Karpas-422 (cell line): ENCODE measurements at regions not wholly inside any gene's neighbourhood (a gene's known extent, or its start where the extent isn't known, plus 50 kb on each side); places are given as distances from the start of the nearest gene placed in this dataset.

Experiments used
- DNase-seq: peaks from one replicate; pipeline ENCODE4 v3.0.0-alpha.2; 2015
- H2AFZ ChIP-seq: fragments of 200-600 bp; sonication (generic); 2 replicates; pipeline ENCODE4 v1.6.1; 2014; ENCODE audit warnings: antibody characterized with exemption, low read length, mixed read lengths
- H3K27ac ChIP-seq: fragments of 200-600 bp; sonication (generic); 2 replicates; pipeline ENCODE4 v1.5.1; 2014; ENCODE audit warnings: mild to moderate bottlenecking, low read length, moderate library complexity
- H3K27me3 ChIP-seq: fragments of 200-600 bp; sonication (generic); 2 replicates; pipeline ENCODE4 v1.6.1; 2014; ENCODE audit warnings: low read length, mixed read lengths
- H3K36me3 ChIP-seq: fragments of 200-600 bp; sonication (generic); 2 replicates; pipeline ENCODE4 v1.6.1; 2014; ENCODE audit warnings: low read length, mixed read lengths; ENCODE audit not compliant: insufficient read depth
- H3K4me1 ChIP-seq: fragments of 200-600 bp; sonication (generic); 2 replicates; pipeline ENCODE4 v1.6.1; 2014; ENCODE audit warnings: mild to moderate bottlenecking, low read length, mixed read lengths
- H3K4me2 ChIP-seq: fragments of 200-600 bp; sonication (generic); 2 replicates; pipeline ENCODE4 v1.6.1; 2014; ENCODE audit warnings: low read length, low read depth, mild to moderate bottlenecking; ENCODE audit not compliant: poor library complexity, severe bottlenecking
- H3K4me3 ChIP-seq: fragments of 200-600 bp; sonication (generic); 2 replicates; pipeline ENCODE4 v1.5.1; 2014; ENCODE audit warnings: mild to moderate bottlenecking, antibody characterized with exemption, low read length, mixed read lengths
- H3K79me2 ChIP-seq: fragments of 200-600 bp; sonication (generic); 2 replicates; pipeline ENCODE4 v1.6.1; 2014; ENCODE audit warnings: mild to moderate bottlenecking, low read length, mixed read lengths
- H3K9ac ChIP-seq: fragments of 200-600 bp; sonication (generic); 2 replicates; pipeline ENCODE4 v1.6.0; 2014; ENCODE audit warnings: low read length
- H3K9me2 ChIP-seq: fragments of 200-600 bp; sonication (generic), shearing (Covaris generic); replicated peaks from 2 replicates; pipeline ENCODE4 v1.6.0; 2014; ENCODE audit warnings: mild to moderate bottlenecking, low read length, moderate library complexity; ENCODE audit not compliant: insufficient read depth
- H3K9me3 ChIP-seq: fragments of 300-700, 200-600 bp; sonication (generic); 2 replicates; pipeline ENCODE4 v1.6.1; 2014; ENCODE audit warnings: low read length, mixed read lengths
- H4K20me1 ChIP-seq: fragments of 200-600 bp; sonication (generic); 2 replicates; pipeline ENCODE4 v1.6.1; 2014; ENCODE audit warnings: mild to moderate bottlenecking, antibody characterized with exemption, low read length, low read depth; ENCODE audit not compliant: insufficient read depth

DNA sequence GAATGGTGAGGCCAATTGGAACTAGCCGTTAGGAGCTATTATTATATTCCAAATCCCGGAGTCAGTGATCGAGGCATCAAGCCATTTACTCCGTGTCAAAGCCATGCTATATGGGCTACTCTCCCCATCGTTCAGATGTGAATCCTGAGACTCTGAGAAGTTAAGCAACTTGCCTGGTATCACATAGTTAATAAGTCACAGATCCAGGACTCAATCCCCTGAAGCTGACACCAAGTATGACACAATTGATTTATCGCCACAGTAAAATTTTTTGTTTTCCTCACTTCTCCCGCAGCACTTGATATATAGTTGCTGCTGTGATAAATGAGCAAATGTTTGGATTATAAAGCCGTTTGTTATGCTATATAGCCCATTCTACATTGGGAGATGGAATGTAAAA, 50.8 kb upstream of the TSHZ2 start:
- DNase-seq, result no peak
- H3K4me3 ChIP-seq, result no peak overlapping the region
- no peaks in the 10 kb centered on the region for H4K20me1 ChIP-seq
- no peaks in the 10 kb centered on the region for H3K79me2 ChIP-seq
- no peaks in the 10 kb centered on the region for H3K36me3 ChIP-seq
- H3K27me3 ChIP-seq, result no peaks in the 10 kb centered on the region
- H2AFZ ChIP-seq, result no peak overlapping the region
- no peaks in the 10 kb centered on the region for H3K4me1 ChIP-seq
- H3K4me2 ChIP-seq, result no peak overlapping the region
- no peaks in the 10 kb centered on the region for H3K9me2 ChIP-seq
- no peak overlapping the region for H3K27ac ChIP-seq
- peaks cover 26% of the 10 kb centered on the region for H3K9me3 ChIP-seq
- H3K9ac ChIP-seq, result no peak overlapping the region

DNA sequence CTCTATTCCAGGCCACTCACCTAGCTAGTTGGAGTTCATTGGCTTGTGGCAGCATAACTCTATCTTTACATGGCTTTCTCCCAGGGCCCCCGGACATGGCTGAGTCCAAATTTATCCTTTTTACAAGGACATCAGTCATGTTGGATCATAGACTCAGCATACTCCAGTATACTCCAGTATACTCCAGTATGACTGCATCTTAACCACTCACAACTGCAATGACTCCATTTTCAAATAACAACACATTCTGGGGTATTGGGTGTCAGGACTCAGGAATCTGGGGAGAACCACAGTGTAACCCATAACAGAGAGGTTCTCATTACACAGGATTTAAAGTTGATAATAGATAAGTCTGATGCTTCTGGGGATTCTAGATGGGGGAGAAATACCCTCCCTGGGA, 53.8 kb upstream of the TSHZ2 start:
- no peaks in the 10 kb centered on the region for H3K9me2 ChIP-seq
- no peaks in the 10 kb centered on the region for H3K79me2 ChIP-seq
- H3K4me1 ChIP-seq, result no peaks in the 10 kb centered on the region
- H2AFZ ChIP-seq, result no peak overlapping the region
- DNase-seq, result no peak
- H3K4me3 ChIP-seq, result no peak overlapping the region
- H3K9me3 ChIP-seq, result peaks cover 31% of the 10 kb centered on the region
- H3K27me3 ChIP-seq, result no peaks in the 10 kb centered on the region
- no peak overlapping the region for H3K27ac ChIP-seq
- no peak overlapping the region for H3K9ac ChIP-seq
- no peak overlapping the region for H3K4me2 ChIP-seq
- no peaks in the 10 kb centered on the region for H3K36me3 ChIP-seq
- H4K20me1 ChIP-seq, result no peaks in the 10 kb centered on the region

DNA sequence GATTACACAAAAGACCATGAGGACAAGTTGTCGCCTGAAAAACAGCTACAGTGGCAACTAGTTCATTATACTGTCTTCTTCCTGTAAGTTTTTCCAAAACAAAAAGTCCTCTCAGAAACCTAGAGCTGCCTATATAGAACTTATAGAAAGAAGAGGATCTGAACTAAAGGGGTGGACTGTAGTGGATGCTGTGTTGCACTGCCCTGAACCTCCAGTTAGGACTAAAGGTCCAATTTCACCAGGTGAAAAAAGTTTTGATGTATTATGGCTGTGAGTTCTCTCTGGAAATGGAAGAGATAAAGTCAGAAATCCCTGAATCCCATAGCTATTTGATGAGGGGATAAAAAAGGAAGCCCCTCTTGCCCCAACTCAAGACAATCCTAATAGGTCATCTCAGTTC, 56.6 kb upstream of the TSHZ2 start:
- no peak overlapping the region for H3K9ac ChIP-seq
- no peaks in the 10 kb centered on the region for H4K20me1 ChIP-seq
- no peaks in the 10 kb centered on the region for H3K4me1 ChIP-seq

DNA sequence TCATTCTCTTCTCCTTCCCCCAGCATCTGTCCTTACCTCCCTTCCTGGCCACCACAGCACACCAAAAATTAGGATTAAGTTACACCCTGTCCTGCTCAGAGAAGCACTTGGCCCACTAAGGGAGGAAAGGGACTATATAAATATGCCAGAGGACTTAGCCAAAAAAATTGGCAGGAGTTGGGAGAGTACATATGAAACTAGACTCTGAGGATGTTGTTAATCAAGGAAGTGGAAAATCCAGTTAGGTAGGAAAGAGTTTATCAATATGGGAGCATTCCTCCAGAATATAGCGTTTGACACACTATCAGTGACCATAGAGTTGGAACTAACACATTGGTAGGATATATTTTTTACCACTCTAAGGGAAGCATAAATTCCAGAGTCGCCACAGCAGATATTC, 57.3 kb upstream of the TSHZ2 start:
- Histone ChIP-seq H3K9me2 (no peaks in the 10 kb centered on the region), H3K36me3 (no peaks in the 10 kb centered on the region), H4K20me1 (no peaks in the 10 kb centered on the region), H3K4me1 (no peaks in the 10 kb centered on the region), H3K4me3 (no peak overlapping the region), H3K79me2 (no peaks in the 10 kb centered on the region), H3K9ac (no peak overlapping the region), H3K9me3 (peaks cover 31% of the 10 kb centered on the region), H2AFZ (no peak overlapping the region), H3K4me2 (no peak overlapping the region), H3K27me3 (no peaks in the 10 kb centered on the region), H3K27ac (no peak overlapping the region)
- no peak for DNase-seq

More for the DNA sequence above, 56.6 kb upstream of the TSHZ2 start:
- Histone ChIP-seq H3K9me3 (peaks cover 31% of the 10 kb centered on the region), H3K4me3 (no peak overlapping the region), H3K79me2 (no peaks in the 10 kb centered on the region), H3K36me3 (no peaks in the 10 kb centered on the region), H3K9me2 (no peaks in the 10 kb centered on the region), H2AFZ (no peak overlapping the region), H3K4me2 (no peak overlapping the region), H3K27me3 (no peaks in the 10 kb centered on the region), H3K27ac (no peak overlapping the region)
- DNase-seq, result no peak

DNA sequence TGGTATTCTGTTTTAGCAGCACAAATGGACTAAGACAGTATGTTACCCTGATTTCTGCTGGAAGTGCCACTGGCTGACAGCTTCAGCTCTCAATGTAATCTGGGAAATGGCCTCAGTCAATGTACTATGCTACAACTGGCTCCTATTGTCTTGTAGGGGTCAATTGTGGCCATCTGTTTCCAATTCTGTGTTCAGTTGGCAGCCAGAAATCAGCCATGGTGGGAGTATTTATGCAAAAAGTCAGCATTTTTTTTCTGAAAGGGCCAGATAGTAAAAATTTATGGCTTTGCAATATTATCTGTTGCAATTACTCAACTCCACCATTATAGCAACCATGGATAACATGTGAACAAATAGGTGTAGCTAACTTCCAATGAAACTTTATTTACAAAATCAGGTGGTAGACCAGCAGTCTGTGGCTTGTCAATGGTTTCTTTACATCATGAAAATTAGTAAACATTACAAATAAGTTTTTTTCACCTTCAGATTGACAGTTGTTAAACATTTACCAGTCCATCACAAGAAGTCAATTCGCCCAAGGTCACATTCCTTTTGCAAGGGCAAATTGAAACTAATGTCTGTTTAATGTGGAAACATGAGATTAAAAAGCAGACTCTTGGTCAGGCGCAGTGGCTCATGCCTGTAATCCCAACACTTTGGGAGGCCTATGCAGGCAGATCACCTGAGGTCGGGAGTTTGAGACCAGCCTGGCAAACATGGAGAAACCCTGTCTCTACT, 58.3 kb upstream of the TSHZ2 start:
- H3K9me3 ChIP-seq, result peaks cover 28% of the 10 kb centered on the region
- DNase-seq, result no peak
- H2AFZ ChIP-seq, result no peak overlapping the region

DNA sequence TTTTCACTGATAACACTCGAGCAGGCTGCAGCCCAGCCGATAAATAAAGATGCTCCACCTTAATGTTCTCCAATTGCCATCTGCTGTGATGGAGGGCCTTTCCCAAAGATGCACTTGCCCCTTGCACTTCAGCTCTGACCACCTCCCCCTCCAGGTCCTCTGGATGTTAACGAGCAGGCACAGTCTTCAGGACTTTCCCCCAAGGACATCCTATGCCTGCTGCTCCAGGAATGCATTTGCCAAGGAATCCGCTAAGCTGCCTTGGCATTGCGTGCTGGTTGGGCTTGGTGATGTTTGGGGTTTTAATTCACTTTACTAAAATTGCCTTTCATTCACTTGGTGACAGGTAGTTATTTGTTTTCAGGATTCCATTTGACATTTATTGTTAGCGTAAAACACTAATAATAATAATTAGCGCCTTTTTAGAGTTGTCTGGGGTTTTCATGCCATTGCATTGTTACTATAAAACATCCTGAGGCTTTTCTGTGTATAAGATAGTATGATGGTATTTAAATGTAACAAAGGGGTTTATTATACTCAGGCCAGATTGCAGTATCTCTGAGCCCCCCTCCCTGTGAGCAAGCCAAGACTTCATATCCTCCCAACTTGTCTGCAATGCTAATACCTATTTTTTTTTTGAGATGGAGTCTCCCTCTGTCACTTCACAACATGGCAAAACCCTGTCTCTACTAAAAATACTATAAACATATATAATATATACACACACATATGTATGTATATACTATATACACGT, 66.7 kb upstream of the TSHZ2 start:
- Histone ChIP-seq H2AFZ (no peak overlapping the region), H3K79me2 (no peaks in the 10 kb centered on the region), H4K20me1 (no peaks in the 10 kb centered on the region), H3K27ac (no peak overlapping the region), H3K9ac (no peak overlapping the region), H3K9me3 (peaks cover 20% of the 10 kb centered on the region), H3K9me2 (no peaks in the 10 kb centered on the region), H3K4me3 (no peak overlapping the region), H3K4me1 (no peaks in the 10 kb centered on the region), H3K27me3 (no peaks in the 10 kb centered on the region), H3K4me2 (no peak overlapping the region), H3K36me3 (no peaks in the 10 kb centered on the region)
- DNase-seq, result no peak

More for the DNA sequence above, 58.3 kb upstream of the TSHZ2 start:
- H3K9ac ChIP-seq, result no peak overlapping the region
- H3K27me3 ChIP-seq, result no peaks in the 10 kb centered on the region
- no peaks in the 10 kb centered on the region for H4K20me1 ChIP-seq
- no peaks in the 10 kb centered on the region for H3K4me1 ChIP-seq
- no peak overlapping the region for H3K4me3 ChIP-seq
- H3K36me3 ChIP-seq, result no peaks in the 10 kb centered on the region
- H3K27ac ChIP-seq, result no peak overlapping the region
- no peak overlapping the region for H3K4me2 ChIP-seq
- H3K9me2 ChIP-seq, result no peaks in the 10 kb centered on the region
- H3K79me2 ChIP-seq, result no peaks in the 10 kb centered on the region

DNA sequence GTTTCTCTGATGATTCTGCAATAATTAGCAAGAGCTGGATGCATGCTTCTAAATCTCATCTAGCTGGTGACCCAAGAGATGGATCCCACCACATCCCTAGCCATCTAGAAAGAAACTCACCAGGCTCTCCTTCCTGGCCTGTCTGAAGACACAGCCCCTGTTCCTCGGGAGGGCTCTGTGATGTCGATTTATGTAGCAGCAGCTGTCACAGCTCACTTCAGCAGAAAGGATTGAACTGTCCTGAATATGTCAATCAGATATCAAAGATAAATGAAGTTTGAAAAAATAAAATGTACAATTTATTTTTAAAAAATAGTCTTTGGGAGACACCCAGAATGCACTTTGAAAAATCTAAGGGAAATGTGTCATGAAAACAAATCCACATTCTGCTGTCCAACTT, 67.3 kb upstream of the TSHZ2 start:
- Histone ChIP-seq H3K4me2 (no peak overlapping the region), H3K27ac (no peak overlapping the region), H2AFZ (no peak overlapping the region), H3K9me2 (no peaks in the 10 kb centered on the region), H4K20me1 (no peaks in the 10 kb centered on the region), H3K36me3 (no peaks in the 10 kb centered on the region), H3K4me1 (no peaks in the 10 kb centered on the region), H3K4me3 (no peak overlapping the region), H3K27me3 (no peaks in the 10 kb centered on the region), H3K9me3 (peaks cover 20% of the 10 kb centered on the region), H3K9ac (no peak overlapping the region), H3K79me2 (no peaks in the 10 kb centered on the region)
- no peak for DNase-seq

DNA sequence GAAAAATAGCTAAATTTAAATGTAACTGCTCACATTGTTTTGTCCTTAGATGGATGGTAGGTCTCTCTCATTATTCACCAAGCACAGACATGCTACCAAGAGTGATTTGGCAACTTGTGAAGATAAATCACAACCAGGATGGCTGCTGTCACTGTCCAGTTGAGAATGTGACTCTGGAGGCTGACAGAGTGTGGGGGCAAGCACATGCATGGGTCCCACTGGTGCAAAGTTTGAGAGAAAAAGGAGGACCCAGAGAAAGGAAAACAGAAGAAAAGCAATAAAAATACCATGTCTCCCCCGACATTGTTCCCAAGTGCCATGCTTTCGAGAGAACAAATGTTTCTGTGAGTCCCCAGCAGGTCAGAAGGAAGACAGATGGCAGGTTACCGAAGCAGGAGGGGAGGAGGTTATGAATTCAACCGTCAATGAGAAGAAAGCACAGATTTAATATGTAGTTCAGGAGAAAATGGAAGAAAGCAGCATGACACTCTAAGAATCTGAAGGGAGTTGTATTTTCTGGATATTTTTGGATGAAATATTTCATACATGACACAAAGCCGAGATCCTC, 73.0 kb upstream of the TSHZ2 start:
- no peak for DNase-seq
- H3K4me3 ChIP-seq, result no peak overlapping the region
- no peaks in the 10 kb centered on the region for H3K4me1 ChIP-seq
- no peak overlapping the region for H2AFZ ChIP-seq
- H4K20me1 ChIP-seq, result no peaks in the 10 kb centered on the region
- no peak overlapping the region for H3K27ac ChIP-seq
- no peaks in the 10 kb centered on the region for H3K36me3 ChIP-seq
- no peak overlapping the region for H3K9ac ChIP-seq
- H3K9me3 ChIP-seq, result peaks cover 27% of the 10 kb centered on the region
- H3K9me2 ChIP-seq, result no peaks in the 10 kb centered on the region
- H3K79me2 ChIP-seq, result no peaks in the 10 kb centered on the region
- H3K27me3 ChIP-seq, result no peaks in the 10 kb centered on the region
- no peak overlapping the region for H3K4me2 ChIP-seq
